Esophagus muscularis mucosa (tissue), 2 donors: ENCODE measurements at regions not wholly inside any gene's neighbourhood (a gene's known extent, or its start where the extent isn't known, plus 50 kb on each side); places are given as distances from the start of the nearest gene placed in this dataset.

ENCODE experiments used
- EP300 ChIP-seq: sonication (generic); formaldehyde crosslinking; IDR thresholded peaks from one replicate; pipeline ENCODE4 v1.6.1; 2017; ENCODE audit warnings: antibody characterized with exemption
- POLR2A ChIP-seq: fragments of 450-650 bp; IDR thresholded peaks from one replicate; pipeline ENCODE4 v1.6.1; 2017; ENCODE audit warnings: antibody characterized with exemption, moderate library complexity, mild to moderate bottlenecking, low read depth

DNA sequence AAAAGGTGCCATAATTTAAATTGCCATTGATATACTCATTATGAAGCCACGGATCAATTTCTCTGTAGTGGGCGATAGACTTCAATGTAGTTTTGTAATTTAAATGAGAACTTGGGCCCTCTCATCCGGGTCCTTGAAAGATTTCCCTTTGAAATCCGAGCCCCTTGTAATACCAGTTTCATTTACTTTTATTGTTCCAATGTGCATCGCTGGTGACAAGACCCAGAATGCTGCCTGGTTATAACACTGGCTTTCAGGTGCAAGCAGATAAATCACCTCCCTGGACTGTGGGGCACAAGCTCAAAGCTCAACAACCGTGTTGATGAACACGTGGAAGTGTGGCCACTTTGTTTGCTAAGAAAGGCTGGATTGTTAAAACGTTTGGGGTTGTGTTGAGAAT, 68.9 kb upstream of the FZD10 start:
- TF ChIP-seq POLR2A = no peak
- TF ChIP-seq EP300 = no peak
